K562 (cell line): ENCODE measurements at regions not wholly inside any gene's neighbourhood (a gene's known extent, or its start where the extent isn't known, plus 50 kb on each side); places are given as distances from the start of the nearest gene placed in this dataset.

ENCODE experiments used
- ATAC-seq: fragments of 200-7000 bp; cut with Tn5 transposase; 3 replicates; pipeline ENCODE4 v1.9.1; 2020; ENCODE audit warnings: moderate library complexity
- BruUV-seq: library from RNA; stranded (reverse); fragments of 400-500 nt; replicated peaks from 2 replicates; lab custom pipeline; 2021; lab: Mats Ljungman, UMichigan
- CTCF ChIA-PET: fragments of 300-600 bp; formaldehyde crosslinking; extraction: SDS; loops from one replicate; lab custom pipeline; 2021; ENCODE audit warnings: low intra/inter-chr PET ratio; lab: Yijun Ruan, JAX
- POLR2A ChIA-PET: fragments of 300-600, 350-650 bp; sonication (Branson Sonifier 250); formaldehyde crosslinking; extraction: SDS; loops from one replicate; lab custom pipeline; 2021; ENCODE audit warnings: antibody characterized with exemption, inconsistent platforms; lab: Yijun Ruan, JAX
- DNase-seq, 4 experiments: peaks; one replicate each; pipeline versions ENCODE4 v3.0.0 to v3.0.0-alpha.2; 2011 to 2018; ENCODE audit warnings: low spot score in 3 of 4, mixed read lengths in 3 of 4; ENCODE audit errors: extremely low read depth in 1 of 4
- FAIRE-seq: peaks from 2 replicates; lab custom pipeline; 2011; peaks lifted over from hg19 to GRCh38; lab: Jason Lieb, UNC
- H2AFZ ChIP-seq: 2 replicates; pipeline ENCODE4 v1.6.0; 2011; ENCODE audit warnings: low read depth, low read length, control low read depth, inconsistent platforms
- H3K27ac ChIP-seq: fragments of 200-600 bp; 3 replicates; pipeline ENCODE4 v1.8.0; 2011; ENCODE audit warnings: low read depth, mild to moderate bottlenecking, control low read depth, inconsistent platforms, low read length, moderate library complexity, mixed read lengths; ENCODE audit errors: extremely low read depth
- H3K27me3 ChIP-seq, 2 experiments: fragments of 300-600 bp in 1 of 2; 2 replicates in 1 of 2; 3 replicates in 1 of 2; pipeline versions ENCODE4 v1.6.0 to v1.8.0; 2011; ENCODE audit warnings: inconsistent platforms in 2 of 2, low read length in 2 of 2, mild to moderate bottlenecking in 1 of 2, mixed read lengths in 1 of 2, moderate library complexity in 1 of 2; ENCODE audit not compliant: control insufficient read depth in 2 of 2, insufficient read depth in 2 of 2
- H3K36me3 ChIP-seq: fragments of 300-600 bp; 3 replicates; pipeline ENCODE4 v1.8.0; 2011; ENCODE audit warnings: mild to moderate bottlenecking, low read length, inconsistent platforms; ENCODE audit not compliant: control insufficient read depth, insufficient read depth
- H3K4me1 ChIP-seq, 2 experiments: fragments of 200-600 bp in 1 of 2; replicated peaks in 1 of 2; 2 replicates in 1 of 2; 3 replicates in 1 of 2; pipeline versions ENCODE4 v1.5.1 to v1.8.0; 2011; ENCODE audit warnings: inconsistent platforms in 2 of 2, low read length in 2 of 2, mild to moderate bottlenecking in 1 of 2, mixed read lengths in 1 of 2, moderate library complexity in 1 of 2; ENCODE audit not compliant: control insufficient read depth in 2 of 2, insufficient read depth in 2 of 2
- H3K4me2 ChIP-seq: 2 replicates; pipeline ENCODE4 v1.6.1; 2011; ENCODE audit warnings: low read length, control low read depth, inconsistent platforms, mixed read lengths; ENCODE audit not compliant: insufficient read depth
- H3K4me3 ChIP-seq: fragments of 200-600 bp; sonication (generic), shearing (Covaris generic); 2 replicates; pipeline ENCODE4 v1.5.1; 2016; ENCODE audit warnings: control low read depth, inconsistent platforms
- H3K79me2 ChIP-seq: fragments of 200-600 bp; 3 replicates; pipeline ENCODE4 v1.8.0; 2011; ENCODE audit warnings: low read length, inconsistent platforms; ENCODE audit not compliant: control insufficient read depth, insufficient read depth
- H3K9ac ChIP-seq, 2 experiments: 2 replicates each; pipeline versions ENCODE4 v1.6.0 to v1.6.1; 2011; ENCODE audit warnings: low read depth in 2 of 2, low read length in 2 of 2, control low read depth in 1 of 2, inconsistent platforms in 1 of 2, mild to moderate bottlenecking in 1 of 2, mixed read lengths in 1 of 2; ENCODE audit not compliant: insufficient read depth in 1 of 2
- H3K9me1 ChIP-seq: one replicate; pipeline ENCODE4 v1.6.0; 2011; ENCODE audit warnings: inconsistent platforms, mild to moderate bottlenecking, low read length, moderate library complexity; ENCODE audit not compliant: control insufficient read depth, insufficient read depth
- H3K9me3 ChIP-seq: replicated peaks from 2 replicates; pipeline ENCODE4 v1.5.1; 2011; ENCODE audit warnings: low read depth, low read length, inconsistent platforms; ENCODE audit not compliant: control insufficient read depth, insufficient read depth
- H4K20me1 ChIP-seq: replicated peaks from 2 replicates; pipeline ENCODE4 v1.6.1; 2011; ENCODE audit warnings: low read length, inconsistent platforms, mixed read lengths; ENCODE audit not compliant: control insufficient read depth, insufficient read depth
- FOXK2 ChIP-seq, 2 experiments: fragments of 450-650 bp; IDR thresholded peaks in 1 of 2; conservative IDR thresholded peaks in 1 of 2; 2 replicates each; pipeline ENCODE4 v1.6.1; 2016; ENCODE audit warnings: low read depth in 2 of 2, mild to moderate bottlenecking in 1 of 2
- LEF1 ChIP-seq: fragments of 450-650 bp; IDR thresholded peaks from 2 replicates; pipeline ENCODE4 v1.6.1; 2016; ENCODE audit warnings: mild to moderate bottlenecking
- NCOA4 ChIP-seq: fragments of 450-650 bp; IDR thresholded peaks from 2 replicates; pipeline ENCODE4 v1.6.1; 2018; ENCODE audit warnings: mild to moderate bottlenecking; ENCODE audit not compliant: partially characterized antibody
- NR3C1 ChIP-seq: sonication (generic); formaldehyde crosslinking; IDR thresholded peaks from 2 replicates; pipeline ENCODE4 v1.8.1; 2022; ENCODE audit warnings: missing genetic modification reagents
- PRMT5 ChIP-seq: sonication (generic); formaldehyde crosslinking; IDR thresholded peaks from 2 replicates; pipeline ENCODE4 v1.5.0; 2020; ENCODE audit warnings: missing genetic modification reagents
- RBM14 ChIP-seq: fragments of 200-400 bp; formaldehyde crosslinking; IDR thresholded peaks from 2 replicates; pipeline ENCODE4 v1.6.1; 2018; ENCODE audit warnings: low read depth, mild to moderate bottlenecking, low read length, moderate library complexity, borderline replicate concordance; ENCODE audit not compliant: insufficient read depth
- RBM22 ChIP-seq: fragments of 200-400 bp; formaldehyde crosslinking; IDR thresholded peaks from 2 replicates; pipeline ENCODE4 v1.6.1; 2018; ENCODE audit warnings: low read length, low read depth; ENCODE audit not compliant: poor library complexity, severe bottlenecking
- ZNF124 ChIP-seq: sonication (generic); formaldehyde crosslinking; IDR thresholded peaks from 2 replicates; pipeline ENCODE4 v1.8.1; 2022; ENCODE audit warnings: missing genetic modification reagents
- WGBS: fragments of 100-300 bp; shearing (Covaris generic); methylation state at CpG from one replicate; pipeline ENCODE4 v1.1.6; 2016; ENCODE audit warnings: low coverage, mixed read lengths; ENCODE audit not compliant: insufficient coverage; ENCODE audit errors: missing lambda C conversion rate; 5-methylcytosine and 5-hydroxymethylcytosine counted together
- in situ Hi-C: fragments of 300-500 bp; cut with MboI; formaldehyde crosslinking; loops from 4 replicates; pipeline ENCODE4 v1.15.0; 2018; ENCODE audit warnings: inconsistent platforms, mixed read lengths
- intact Hi-C: fragments of 100-400 bp; cut with micrococcal nuclease; formaldehyde crosslinking; loops from 2 replicates; pipeline ENCODE4 v1.14.2; 2022
- TF ChIP-seq, protein P1 (sequence below): fragments of 450-650 bp; IDR thresholded peaks from 2 replicates; pipeline ENCODE4 v1.6.1; 2017; ENCODE audit warnings: mild to moderate bottlenecking, moderate library complexity
- TF ChIP-seq, protein P2 (sequence below), 2 experiments: IDR thresholded peaks; 2 replicates each; pipeline ENCODE4 v1.6.1; 2011; ENCODE audit warnings: borderline replicate concordance in 1 of 2, control low read depth in 1 of 2, low read depth in 1 of 2, low read length in 1 of 2, mild to moderate bottlenecking in 1 of 2, mixed read lengths in 1 of 2, moderate library complexity in 1 of 2; ENCODE audit not compliant: insufficient read depth in 1 of 2, insufficient read length in 1 of 2, poor library complexity in 1 of 2, severe bottlenecking in 1 of 2; ENCODE audit errors: extremely low read depth in 1 of 2
- TF ChIP-seq, protein P3 (sequence below): fragments of 450-650 bp; IDR thresholded peaks from 2 replicates; pipeline ENCODE4 v1.6.1; 2016; ENCODE audit warnings: mild to moderate bottlenecking

DNA sequence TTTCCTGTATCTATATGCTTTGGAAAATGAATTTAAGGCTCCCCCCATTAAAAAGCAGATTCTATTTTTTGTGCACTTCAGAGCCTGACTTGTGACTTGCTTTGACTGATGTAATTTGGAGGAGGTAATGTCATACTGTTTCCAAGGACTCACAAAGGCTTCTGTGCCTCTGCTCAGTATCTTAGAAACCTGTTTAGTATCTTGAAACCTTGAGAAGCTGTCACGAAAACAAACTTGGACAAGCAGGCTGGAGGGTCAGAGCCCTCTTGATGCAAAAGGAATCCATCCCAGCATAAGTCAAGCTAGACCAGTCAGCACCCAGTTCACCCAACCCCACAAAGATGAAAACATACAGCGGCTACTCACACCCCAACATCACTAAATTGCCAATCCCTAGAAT, 560.0 kb upstream of the PCDH7 start:
- POLR2A ChIA-PET = no interaction called here
- no peak overlapping the region for H3K9ac ChIP-seq
- 0% methylated on average over 2 of the region's 2 CpGs for WGBS
- H4K20me1 ChIP-seq = no peaks in the 10 kb centered on the region
- no peaks in the 10 kb centered on the region for H3K9me1 ChIP-seq
- no peak overlapping the region for H3K4me2 ChIP-seq
- CTCF ChIA-PET = no interaction called here
- FAIRE-seq (no peak), DNase-seq (no peak), ATAC-seq (no peak)
- no peak overlapping the region for H2AFZ ChIP-seq
- no peak overlapping the region for H3K4me3 ChIP-seq
- TF ChIP-seq, protein P1, sequence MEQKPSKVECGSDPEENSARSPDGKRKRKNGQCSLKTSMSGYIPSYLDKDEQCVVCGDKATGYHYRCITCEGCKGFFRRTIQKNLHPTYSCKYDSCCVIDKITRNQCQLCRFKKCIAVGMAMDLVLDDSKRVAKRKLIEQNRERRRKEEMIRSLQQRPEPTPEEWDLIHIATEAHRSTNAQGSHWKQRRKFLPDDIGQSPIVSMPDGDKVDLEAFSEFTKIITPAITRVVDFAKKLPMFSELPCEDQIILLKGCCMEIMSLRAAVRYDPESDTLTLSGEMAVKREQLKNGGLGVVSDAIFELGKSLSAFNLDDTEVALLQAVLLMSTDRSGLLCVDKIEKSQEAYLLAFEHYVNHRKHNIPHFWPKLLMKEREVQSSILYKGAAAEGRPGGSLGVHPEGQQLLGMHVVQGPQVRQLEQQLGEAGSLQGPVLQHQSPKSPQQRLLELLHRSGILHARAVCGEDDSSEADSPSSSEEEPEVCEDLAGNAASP = no peak
- TF ChIP-seq NCOA4 (no peak), RBM14 (no peak), ZNF124 (no peak), PRMT5 (CRISPR knock-in tag) (no peak), LEF1 (no peak), FOXK2 (conservative IDR thresholded peaks at IDR 0.05 in 1 of 2, IDR thresholded peaks at IDR 0.05 in 1 of 2; ENCODE audit: low read depth in 2 of 2) (no peak), RBM22 (no peak), NR3C1 (CRISPR knock-in tag) (no peak)
- TF ChIP-seq, protein P2, sequence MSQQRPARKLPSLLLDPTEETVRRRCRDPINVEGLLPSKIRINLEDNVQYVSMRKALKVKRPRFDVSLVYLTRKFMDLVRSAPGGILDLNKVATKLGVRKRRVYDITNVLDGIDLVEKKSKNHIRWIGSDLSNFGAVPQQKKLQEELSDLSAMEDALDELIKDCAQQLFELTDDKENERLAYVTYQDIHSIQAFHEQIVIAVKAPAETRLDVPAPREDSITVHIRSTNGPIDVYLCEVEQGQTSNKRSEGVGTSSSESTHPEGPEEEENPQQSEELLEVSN (IDR thresholded peaks at IDR 0.05; ENCODE audit: borderline replicate concordance in 1 of 2, extremely low read depth in 1 of 2, insufficient read depth in 1 of 2, insufficient read length in 1 of 2, low read depth in 1 of 2, low read length in 1 of 2, poor library complexity in 1 of 2, severe bottlenecking in 1 of 2) = no peak
- TF ChIP-seq, protein P3, sequence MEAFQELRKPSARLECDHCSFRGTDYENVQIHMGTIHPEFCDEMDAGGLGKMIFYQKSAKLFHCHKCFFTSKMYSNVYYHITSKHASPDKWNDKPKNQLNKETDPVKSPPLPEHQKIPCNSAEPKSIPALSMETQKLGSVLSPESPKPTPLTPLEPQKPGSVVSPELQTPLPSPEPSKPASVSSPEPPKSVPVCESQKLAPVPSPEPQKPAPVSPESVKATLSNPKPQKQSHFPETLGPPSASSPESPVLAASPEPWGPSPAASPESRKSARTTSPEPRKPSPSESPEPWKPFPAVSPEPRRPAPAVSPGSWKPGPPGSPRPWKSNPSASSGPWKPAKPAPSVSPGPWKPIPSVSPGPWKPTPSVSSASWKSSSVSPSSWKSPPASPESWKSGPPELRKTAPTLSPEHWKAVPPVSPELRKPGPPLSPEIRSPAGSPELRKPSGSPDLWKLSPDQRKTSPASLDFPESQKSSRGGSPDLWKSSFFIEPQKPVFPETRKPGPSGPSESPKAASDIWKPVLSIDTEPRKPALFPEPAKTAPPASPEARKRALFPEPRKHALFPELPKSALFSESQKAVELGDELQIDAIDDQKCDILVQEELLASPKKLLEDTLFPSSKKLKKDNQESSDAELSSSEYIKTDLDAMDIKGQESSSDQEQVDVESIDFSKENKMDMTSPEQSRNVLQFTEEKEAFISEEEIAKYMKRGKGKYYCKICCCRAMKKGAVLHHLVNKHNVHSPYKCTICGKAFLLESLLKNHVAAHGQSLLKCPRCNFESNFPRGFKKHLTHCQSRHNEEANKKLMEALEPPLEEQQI = no peak
- no peaks in the 10 kb centered on the region for H3K36me3 ChIP-seq
- no peak overlapping the region for H3K27ac ChIP-seq
- H3K27me3 ChIP-seq = no peaks in the 10 kb centered on the region
- H3K4me1 ChIP-seq = no peaks in the 10 kb centered on the region
- no peaks in the 10 kb centered on the region for H3K79me2 ChIP-seq
- in situ Hi-C loops = no loop called here
- intact Hi-C loops = no loop called here
- BruUV-seq = no TSS peak
- H3K9me3 ChIP-seq = no peaks in the 10 kb centered on the region
